H1 (cell line): ENCODE measurements at regions not wholly inside any gene's neighbourhood (a gene's known extent, or its start where the extent isn't known, plus 50 kb on each side); places are given as distances from the start of the nearest gene placed in this dataset.

Source experiments
- CREB1 ChIP-seq: IDR thresholded peaks from 2 replicates; pipeline ENCODE4 v1.6.1; 2012; ENCODE audit warnings: inconsistent platforms
- EGR1 ChIP-seq: IDR thresholded peaks from 2 replicates; pipeline ENCODE4 v1.6.1; 2011; ENCODE audit warnings: low read depth, low read length, borderline replicate concordance
- EP300 ChIP-seq, 2 experiments: IDR thresholded peaks; 1 replicate in 1 of 2; 2 replicates in 1 of 2; pipeline ENCODE4 v1.6.1; 2011 to 2012; ENCODE audit warnings: low read depth in 2 of 2, low read length in 2 of 2, mild to moderate bottlenecking in 2 of 2, borderline replicate concordance in 1 of 2, inconsistent platforms in 1 of 2, moderate library complexity in 1 of 2
- EZH2 ChIP-seq: fragments of 200-600 bp; sonication (generic); IDR thresholded peaks from 2 replicates; pipeline ENCODE4 v1.7.1; 2012; ENCODE audit warnings: low read depth, mild to moderate bottlenecking, moderate library complexity, low read length, inconsistent platforms; ENCODE audit not compliant: severe bottlenecking
- KDM4A ChIP-seq: IDR thresholded peaks from one replicate; pipeline ENCODE4 v1.7.1; 2012; ENCODE audit warnings: low read depth, mild to moderate bottlenecking, moderate library complexity, low read length, inconsistent platforms; ENCODE audit not compliant: severe bottlenecking
- POLR2A ChIP-seq, 2 experiments: IDR thresholded peaks; 1 replicate in 1 of 2; 2 replicates in 1 of 2; pipeline ENCODE4 v1.6.1; 2011; ENCODE audit warnings: low read depth in 2 of 2, low read length in 2 of 2, mild to moderate bottlenecking in 2 of 2; ENCODE audit errors: control extremely low read depth in 1 of 2
- POLR2AphosphoS5 ChIP-seq: IDR thresholded peaks from 2 replicates; pipeline ENCODE4 v1.6.1; 2011; ENCODE audit warnings: low read depth, low read length
- RNF2 ChIP-seq: fragments of 200-900, 300-1000 bp; sonication (generic); IDR thresholded peaks from 2 replicates; pipeline ENCODE4 v1.7.1; 2016; ENCODE audit warnings: borderline replicate concordance, low read depth, mild to moderate bottlenecking, antibody characterized with exemption, low read length; ENCODE audit not compliant: poor library complexity, severe bottlenecking; ENCODE audit errors: missing control alignments
- SIX5 ChIP-seq: IDR thresholded peaks from 2 replicates; pipeline ENCODE4 v1.6.1; 2011; ENCODE audit warnings: mild to moderate bottlenecking, low read depth, low read length
- TEAD4 ChIP-seq: IDR thresholded peaks from 2 replicates; pipeline ENCODE4 v1.6.1; 2012; ENCODE audit warnings: low read depth, low read length, inconsistent platforms, mixed read lengths
- TF ChIP-seq, protein P1 (sequence below), 3 experiments: IDR thresholded peaks; 1 replicate in 2 of 3; 2 replicates in 1 of 3; pipeline versions ENCODE4 v1.5.1 to v1.6.1; 2011; ENCODE audit warnings: low read length in 3 of 3, mild to moderate bottlenecking in 3 of 3, inconsistent platforms in 2 of 3, low read depth in 1 of 3, moderate library complexity in 1 of 3; ENCODE audit not compliant: insufficient read depth in 1 of 3; ENCODE audit errors: control extremely low read depth in 1 of 3
- TF ChIP-seq, protein P2 (sequence below): IDR thresholded peaks from 2 replicates; pipeline ENCODE4 v1.6.1; 2011; ENCODE audit warnings: low read length, improper control_type of control experiment
- TF ChIP-seq, protein P3 (sequence below): IDR thresholded peaks from 2 replicates; pipeline ENCODE4 v1.6.1; 2011; ENCODE audit warnings: low read depth, mild to moderate bottlenecking, low read length; ENCODE audit not compliant: insufficient read depth

DNA sequence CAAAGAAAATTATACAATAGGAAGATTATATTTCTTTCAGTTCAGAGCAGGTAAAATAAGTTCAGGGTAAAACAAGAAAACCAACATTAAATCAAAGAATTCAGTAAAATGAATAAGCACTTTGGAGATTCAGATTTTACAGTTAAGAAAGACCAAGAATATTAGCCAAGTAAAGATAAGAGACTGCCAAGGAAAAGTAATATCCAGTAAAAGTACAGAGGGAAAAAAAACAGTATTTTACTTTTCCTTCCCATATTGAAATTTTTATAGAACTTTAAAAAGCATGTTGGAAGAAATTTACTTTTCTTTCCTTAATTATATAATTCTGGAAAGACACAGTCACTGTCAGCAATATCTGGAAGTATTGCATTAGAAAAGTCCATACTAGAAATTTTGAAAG lies 393.4 kb downstream of the NFIB start:
- TF ChIP-seq, protein P1, sequence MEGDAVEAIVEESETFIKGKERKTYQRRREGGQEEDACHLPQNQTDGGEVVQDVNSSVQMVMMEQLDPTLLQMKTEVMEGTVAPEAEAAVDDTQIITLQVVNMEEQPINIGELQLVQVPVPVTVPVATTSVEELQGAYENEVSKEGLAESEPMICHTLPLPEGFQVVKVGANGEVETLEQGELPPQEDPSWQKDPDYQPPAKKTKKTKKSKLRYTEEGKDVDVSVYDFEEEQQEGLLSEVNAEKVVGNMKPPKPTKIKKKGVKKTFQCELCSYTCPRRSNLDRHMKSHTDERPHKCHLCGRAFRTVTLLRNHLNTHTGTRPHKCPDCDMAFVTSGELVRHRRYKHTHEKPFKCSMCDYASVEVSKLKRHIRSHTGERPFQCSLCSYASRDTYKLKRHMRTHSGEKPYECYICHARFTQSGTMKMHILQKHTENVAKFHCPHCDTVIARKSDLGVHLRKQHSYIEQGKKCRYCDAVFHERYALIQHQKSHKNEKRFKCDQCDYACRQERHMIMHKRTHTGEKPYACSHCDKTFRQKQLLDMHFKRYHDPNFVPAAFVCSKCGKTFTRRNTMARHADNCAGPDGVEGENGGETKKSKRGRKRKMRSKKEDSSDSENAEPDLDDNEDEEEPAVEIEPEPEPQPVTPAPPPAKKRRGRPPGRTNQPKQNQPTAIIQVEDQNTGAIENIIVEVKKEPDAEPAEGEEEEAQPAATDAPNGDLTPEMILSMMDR (IDR thresholded peaks at IDR 0.05; ENCODE audit: control extremely low read depth in 1 of 3, insufficient read depth in 1 of 3, low read depth in 1 of 3, low read length in 3 of 3) = no peak
- TF ChIP-seq POLR2AphosphoS5 (no peak), KDM4A (no peak), EZH2 (no peak), SIX5 (no peak), EP300 (IDR thresholded peaks at IDR 0.05; ENCODE audit: borderline replicate concordance in 1 of 2, low read depth in 2 of 2, low read length in 2 of 2) (no peak), RNF2 (no peak), POLR2A (IDR thresholded peaks at IDR 0.05; ENCODE audit: control extremely low read depth in 1 of 2, low read depth in 2 of 2, low read length in 2 of 2) (no peak), CREB1 (no peak), EGR1 (no peak), TEAD4 (no peak)
- TF ChIP-seq, protein P2, sequence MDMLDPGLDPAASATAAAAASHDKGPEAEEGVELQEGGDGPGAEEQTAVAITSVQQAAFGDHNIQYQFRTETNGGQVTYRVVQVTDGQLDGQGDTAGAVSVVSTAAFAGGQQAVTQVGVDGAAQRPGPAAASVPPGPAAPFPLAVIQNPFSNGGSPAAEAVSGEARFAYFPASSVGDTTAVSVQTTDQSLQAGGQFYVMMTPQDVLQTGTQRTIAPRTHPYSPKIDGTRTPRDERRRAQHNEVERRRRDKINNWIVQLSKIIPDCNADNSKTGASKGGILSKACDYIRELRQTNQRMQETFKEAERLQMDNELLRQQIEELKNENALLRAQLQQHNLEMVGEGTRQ = no peak
- TF ChIP-seq, protein P3, sequence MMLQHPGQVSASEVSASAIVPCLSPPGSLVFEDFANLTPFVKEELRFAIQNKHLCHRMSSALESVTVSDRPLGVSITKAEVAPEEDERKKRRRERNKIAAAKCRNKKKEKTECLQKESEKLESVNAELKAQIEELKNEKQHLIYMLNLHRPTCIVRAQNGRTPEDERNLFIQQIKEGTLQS = no peak
